Lung (tissue), 11 donors: ENCODE measurements at regions not wholly inside any gene's neighbourhood (a gene's known extent, or its start where the extent isn't known, plus 50 kb on each side); places are given as distances from the start of the nearest gene placed in this dataset.

ENCODE experiments used
- ATAC-seq: fragments of 200-7000 bp; cut with Tn5 transposase; one replicate; pipeline ENCODE4 v1.9.1; 2020; ENCODE audit warnings: moderate number of reproducible peaks; ENCODE audit not compliant: insufficient read depth, low FRiP score
- DNase-seq, 3 donors: peaks; one replicate each; pipeline ENCODE4 v3.0.0-alpha.2; 2013 to 2017
- H3K27ac ChIP-seq, 2 donors: one replicate each; pipeline ENCODE4 v1.5.1; 2013; ENCODE audit warnings: mild to moderate bottlenecking in 2 of 2, moderate library complexity in 2 of 2, control low read depth in 1 of 2, inconsistent platforms in 1 of 2, low read depth in 1 of 2, low read length in 1 of 2
- H3K27me3 ChIP-seq, 3 donors: one replicate each; pipeline ENCODE4 v1.5.1; 2013; ENCODE audit warnings: low read length in 2 of 3; ENCODE audit not compliant: control insufficient read depth in 3 of 3, insufficient read depth in 3 of 3
- H3K36me3 ChIP-seq, 4 donors: one replicate each; pipeline ENCODE4 v1.5.1; 2013; ENCODE audit warnings: low read length in 4 of 4, mild to moderate bottlenecking in 1 of 4, moderate library complexity in 1 of 4; ENCODE audit not compliant: control insufficient read depth in 4 of 4, insufficient read depth in 4 of 4
- H3K4me1 ChIP-seq, 5 donors: one replicate each; pipeline ENCODE4 v1.5.1; 2013; ENCODE audit warnings: low read length in 5 of 5, mild to moderate bottlenecking in 2 of 5, moderate library complexity in 1 of 5; ENCODE audit not compliant: control insufficient read depth in 5 of 5, insufficient read depth in 5 of 5
- H3K4me3 ChIP-seq: one replicate; pipeline ENCODE4 v1.5.1; 2013; ENCODE audit warnings: mild to moderate bottlenecking, control low read depth, moderate library complexity
- H3K9ac ChIP-seq, 2 donors: one replicate each; pipeline ENCODE4 v1.5.1; 2013; ENCODE audit warnings: low read length in 2 of 2, control low read depth in 1 of 2; ENCODE audit not compliant: insufficient read depth in 1 of 2
- H3K9me3 ChIP-seq, 4 donors: one replicate each; pipeline ENCODE4 v1.5.1; 2013; ENCODE audit warnings: low read length in 3 of 4, mild to moderate bottlenecking in 1 of 4, moderate library complexity in 1 of 4; ENCODE audit not compliant: control insufficient read depth in 4 of 4, insufficient read depth in 3 of 4
- WGBS, 2 donors: extraction: QIAGEN DNeasy Blood & Tissue Kit; methylation state at CpG; one replicate each; pipeline ENCODE4 v1.1.7; 2013; 5-methylcytosine and 5-hydroxymethylcytosine counted together
- TF ChIP-seq, protein P1 (sequence below): IDR thresholded peaks from 2 replicates; pipeline ENCODE4 v1.5.1; 2012; ENCODE audit warnings: mild to moderate bottlenecking; ENCODE audit errors: control extremely low read depth, extremely low read depth
- donor health status: control.
- donor health status: control.
- donor health status: Bipolar disorder and iron deficiency.
- donor health status: healthy.
- donor health status: DM: yes; HTN: yes; CAD: no.

DNA sequence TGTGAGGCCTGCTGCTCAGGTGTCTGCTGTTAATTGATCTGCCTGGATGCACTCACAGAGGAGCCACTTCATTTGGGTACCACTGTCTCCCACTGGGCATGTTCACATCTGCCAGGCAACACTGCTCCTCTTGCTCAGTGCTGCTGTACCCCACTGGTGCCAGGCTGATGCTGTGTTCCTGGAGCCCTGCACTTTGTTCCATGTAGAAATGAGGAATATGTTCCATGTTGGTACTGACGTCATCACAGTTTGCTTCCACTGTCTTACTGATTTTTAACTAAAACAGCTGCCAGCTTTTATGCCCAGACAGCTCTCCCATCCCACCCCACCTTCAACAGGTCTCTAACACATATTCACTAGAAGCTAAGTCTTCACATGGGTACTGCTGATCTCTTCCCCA, 355.7 kb downstream of the LRRC70 start:
- Histone ChIP-seq H3K9me3 (no peaks in the 10 kb centered on the region), H3K4me1 (peaks cover 0 to 6% (median 3%) of the 10 kb centered on the region in 5 donors), H3K9ac (no peak overlapping the region), H3K36me3 (no peaks in the 10 kb centered on the region), H3K4me3 (no peak overlapping the region), H3K27ac (no peak overlapping the region), H3K27me3 (no peaks in the 10 kb centered on the region)
- no peak for DNase-seq
- 85 to 89% methylated on average over 1 of the region's 1 CpG for WGBS, 2 donors
- TF ChIP-seq, protein P1, sequence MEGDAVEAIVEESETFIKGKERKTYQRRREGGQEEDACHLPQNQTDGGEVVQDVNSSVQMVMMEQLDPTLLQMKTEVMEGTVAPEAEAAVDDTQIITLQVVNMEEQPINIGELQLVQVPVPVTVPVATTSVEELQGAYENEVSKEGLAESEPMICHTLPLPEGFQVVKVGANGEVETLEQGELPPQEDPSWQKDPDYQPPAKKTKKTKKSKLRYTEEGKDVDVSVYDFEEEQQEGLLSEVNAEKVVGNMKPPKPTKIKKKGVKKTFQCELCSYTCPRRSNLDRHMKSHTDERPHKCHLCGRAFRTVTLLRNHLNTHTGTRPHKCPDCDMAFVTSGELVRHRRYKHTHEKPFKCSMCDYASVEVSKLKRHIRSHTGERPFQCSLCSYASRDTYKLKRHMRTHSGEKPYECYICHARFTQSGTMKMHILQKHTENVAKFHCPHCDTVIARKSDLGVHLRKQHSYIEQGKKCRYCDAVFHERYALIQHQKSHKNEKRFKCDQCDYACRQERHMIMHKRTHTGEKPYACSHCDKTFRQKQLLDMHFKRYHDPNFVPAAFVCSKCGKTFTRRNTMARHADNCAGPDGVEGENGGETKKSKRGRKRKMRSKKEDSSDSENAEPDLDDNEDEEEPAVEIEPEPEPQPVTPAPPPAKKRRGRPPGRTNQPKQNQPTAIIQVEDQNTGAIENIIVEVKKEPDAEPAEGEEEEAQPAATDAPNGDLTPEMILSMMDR = no peak
- no peak for ATAC-seq

DNA sequence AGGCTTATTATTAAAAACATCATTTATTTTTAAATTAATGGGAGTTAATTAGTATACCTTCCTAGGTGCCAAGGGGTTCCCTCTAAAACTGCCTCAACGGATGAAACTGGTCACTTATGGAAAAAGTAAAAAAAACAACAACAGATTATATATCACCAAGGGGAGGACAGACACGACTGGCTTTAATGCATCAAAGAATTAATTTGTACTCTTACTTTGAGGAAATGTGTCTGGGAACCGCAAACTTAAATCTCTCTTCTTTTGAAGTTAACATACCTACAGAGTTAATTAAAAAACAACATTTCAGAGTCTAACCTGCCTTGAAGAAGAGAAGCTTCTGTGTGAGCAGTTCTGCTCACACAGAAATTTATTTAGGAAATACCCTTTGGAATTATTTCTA, 354.6 kb downstream of the LRRC70 start:
- TF ChIP-seq, protein P1 = no peak
- H3K27ac ChIP-seq = no peak overlapping the region
- H3K9me3 ChIP-seq = no peaks in the 10 kb centered on the region
- ATAC-seq = no peak
- no peaks in the 10 kb centered on the region for H3K36me3 ChIP-seq
- 71 to 73% methylated on average over 3 of the region's 3 CpGs for WGBS, 2 donors
- DNase-seq = no peak
- H3K27me3 ChIP-seq = no peaks in the 10 kb centered on the region
- H3K9ac ChIP-seq = no peak overlapping the region
- H3K4me1 ChIP-seq = peaks cover 0 to 6% (median 3%) of the 10 kb centered on the region in 5 donors
- no peak overlapping the region for H3K4me3 ChIP-seq

DNA sequence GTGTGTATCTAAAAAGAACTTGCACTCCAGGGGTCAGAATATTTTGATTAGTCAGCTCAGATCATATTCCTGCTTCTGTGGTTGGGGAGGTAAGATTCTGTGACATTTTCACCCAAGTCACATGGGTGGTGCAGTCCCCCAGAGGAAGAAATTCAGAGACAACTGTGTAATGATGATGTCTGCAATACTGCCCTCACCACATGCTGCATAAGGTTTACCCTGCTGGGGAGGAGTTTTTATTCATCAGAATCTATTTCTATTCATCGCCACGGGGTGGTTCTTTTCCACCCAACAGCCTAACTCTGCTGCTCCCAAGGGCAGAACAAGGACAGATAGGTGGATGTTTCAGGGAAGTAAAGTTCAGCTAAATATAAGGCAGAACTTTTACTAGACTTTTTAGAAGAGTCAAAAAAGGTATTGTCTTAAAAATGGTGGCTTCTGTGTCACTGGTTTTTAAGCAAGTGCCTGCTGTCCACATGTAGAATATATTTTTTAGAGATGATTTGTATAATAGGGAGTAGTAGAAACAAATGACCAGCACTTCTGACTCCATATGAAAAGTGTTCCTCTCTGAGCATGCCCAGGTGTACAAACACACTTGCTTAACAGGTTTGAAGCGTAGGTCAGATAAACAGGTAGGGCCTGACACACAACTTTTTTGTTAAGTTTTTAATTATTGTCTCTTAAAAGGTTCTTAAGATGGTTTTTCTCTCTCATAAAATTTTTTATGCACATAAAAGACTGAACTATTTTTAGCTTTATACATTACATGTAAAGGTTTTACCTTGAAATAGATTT, 352.7 kb downstream of the LRRC70 start:
- Histone ChIP-seq H3K4me1 (no peaks in the 10 kb centered on the region), H3K36me3 (no peaks in the 10 kb centered on the region), H3K9me3 (no peaks in the 10 kb centered on the region), H3K4me3 (no peak overlapping the region), H3K9ac (no peak overlapping the region), H3K27ac (no peak overlapping the region), H3K27me3 (no peaks in the 10 kb centered on the region)
- ATAC-seq = no peak
- WGBS, 2 donors = 75 to 85% methylated on average over 3 of the region's 3 CpGs
- DNase-seq = peak in 1 of 3 donors; percentile 27
- TF ChIP-seq, protein P1 = no peak
